ENCODE measurements at regions not wholly inside any gene's neighbourhood (a gene's known extent, or its start where the extent isn't known, plus 50 kb on each side); places are given as distances from the start of the nearest gene placed in this dataset.
"Not testable (repeated sequence)": the region's sequence is repeated elsewhere in the genome, so short reads cannot be mapped to it uniquely, and the experiment has no call there.

DNA sequence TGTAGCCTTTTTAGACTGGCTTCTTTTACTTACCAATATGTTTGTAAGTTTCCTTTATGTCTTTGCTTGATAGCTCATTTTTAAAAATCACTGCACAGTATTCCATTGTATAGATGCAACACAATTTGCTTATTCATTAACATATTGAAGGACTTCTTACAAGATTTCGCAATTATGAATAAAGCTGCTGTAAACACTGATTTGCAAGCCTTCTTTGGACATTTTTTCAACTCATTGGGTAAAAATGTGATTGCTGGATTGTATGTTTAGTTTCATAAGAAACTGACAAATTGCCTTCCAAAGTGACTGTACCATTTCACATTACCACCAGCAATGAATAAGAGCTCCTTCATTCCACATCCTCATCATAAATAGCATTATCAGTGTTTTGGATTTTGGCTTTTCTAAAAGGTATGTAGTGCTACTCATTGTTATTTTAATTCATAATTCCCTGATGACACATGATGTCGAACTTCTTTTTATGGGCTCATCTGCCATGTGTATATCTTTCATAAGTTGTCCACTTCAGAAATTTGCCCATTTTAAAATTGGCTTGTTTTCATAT, 80.7 kb downstream of the TFAP2B start:
- ChIA-PET POLR2A (no interaction called here), CTCF (no interaction called here)
- Histone ChIP-seq H3K4me3 (ENCODE audit: control insufficient read depth in 1 of 2, extremely low read depth in 1 of 2, low read length in 1 of 2) (no peak overlapping the region), H3K36me3 (ENCODE audit: control insufficient read depth in 2 of 2, extremely low read depth in 1 of 2, insufficient read depth in 1 of 2, low read length in 1 of 2) (no peaks in the 10 kb centered on the region), H3K27ac (ENCODE audit: low read length) (no peak overlapping the region), H3K9me3 (no peaks in the 10 kb centered on the region), H3K27me3 (replicated peaks in 1 of 2; ENCODE audit: control insufficient read depth in 2 of 2, extremely low read depth in 1 of 2, insufficient read depth in 2 of 2, low read length in 1 of 2) (no peaks in the 10 kb centered on the region), H3K4me1 (ENCODE audit: control insufficient read depth in 1 of 2, extremely low read depth in 1 of 2, insufficient read depth in 2 of 2, low read length in 2 of 2) (no peaks in the 10 kb centered on the region)
- no peaks in the 10 kb centered on the region for H3K4me1 Mint-ChIP-seq
- WGBS (ENCODE audit: insufficient coverage) = no CpG with 5 or more reads among the region's 2 CpGs
- H3K27me3 Mint-ChIP-seq = no peaks in the 10 kb centered on the region
- no peaks in the 10 kb centered on the region for H3K36me3 Mint-ChIP-seq
- H3K9me3 Mint-ChIP-seq = peaks cover 9 to 10% (median 9%) of the 10 kb centered on the region in 3 donors
- ATAC-seq (replicated peaks in 1 of 4) (no peak), DNase-seq (no peak)
- H3K4me3 Mint-ChIP-seq = no peak overlapping the region
- H3K27ac Mint-ChIP-seq = no peak overlapping the region

DNA sequence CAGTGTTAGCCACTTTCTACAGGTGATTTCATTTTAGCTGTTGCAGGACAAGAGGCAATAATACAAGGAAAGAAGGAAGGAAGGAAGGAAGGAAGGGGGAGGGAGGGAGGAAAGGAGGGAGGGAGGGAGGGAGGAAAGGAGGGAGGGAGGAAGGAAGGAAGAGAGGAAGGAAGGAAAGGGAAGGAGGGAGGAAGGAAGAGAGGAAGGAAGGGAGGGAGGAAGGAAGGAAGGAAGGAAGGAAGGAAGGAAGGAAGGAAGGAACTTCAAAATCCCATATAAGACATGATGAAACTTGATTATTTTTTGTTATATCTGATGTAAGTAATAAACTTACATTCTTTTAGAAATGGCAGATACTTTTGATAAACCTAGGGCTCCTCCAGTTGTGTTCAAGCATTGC, 83.6 kb downstream of the TFAP2B start:
- no peaks in the 10 kb centered on the region for H3K27me3 Mint-ChIP-seq
- no peaks in the 10 kb centered on the region for H3K27me3 ChIP-seq (replicated peaks in 1 of 2; ENCODE audit: control insufficient read depth in 2 of 2, extremely low read depth in 1 of 2, insufficient read depth in 2 of 2, low read length in 1 of 2)
- H3K4me3 ChIP-seq (ENCODE audit: control insufficient read depth in 1 of 2, extremely low read depth in 1 of 2, low read length in 1 of 2) = no peak overlapping the region
- H3K36me3 Mint-ChIP-seq = no peaks in the 10 kb centered on the region
- H3K4me1 Mint-ChIP-seq = no peaks in the 10 kb centered on the region
- H3K4me1 ChIP-seq (ENCODE audit: control insufficient read depth in 1 of 2, extremely low read depth in 1 of 2, insufficient read depth in 2 of 2, low read length in 2 of 2) = no peaks in the 10 kb centered on the region
- POLR2A ChIA-PET = no interaction called here
- CTCF ChIA-PET = no interaction called here
- no peak overlapping the region for H3K4me3 Mint-ChIP-seq
- no peak overlapping the region for H3K27ac ChIP-seq (ENCODE audit: low read length)
- ATAC-seq (replicated peaks in 1 of 4) (no peak), DNase-seq (no peak)
- H3K9me3 ChIP-seq = no peaks in the 10 kb centered on the region
- H3K36me3 ChIP-seq (ENCODE audit: control insufficient read depth in 2 of 2, extremely low read depth in 1 of 2, insufficient read depth in 1 of 2, low read length in 1 of 2) = no peaks in the 10 kb centered on the region
- H3K9me3 Mint-ChIP-seq = peaks cover 3 to 9% (median 8%) of the 10 kb centered on the region in 3 donors
- H3K27ac Mint-ChIP-seq = no peak overlapping the region

DNA sequence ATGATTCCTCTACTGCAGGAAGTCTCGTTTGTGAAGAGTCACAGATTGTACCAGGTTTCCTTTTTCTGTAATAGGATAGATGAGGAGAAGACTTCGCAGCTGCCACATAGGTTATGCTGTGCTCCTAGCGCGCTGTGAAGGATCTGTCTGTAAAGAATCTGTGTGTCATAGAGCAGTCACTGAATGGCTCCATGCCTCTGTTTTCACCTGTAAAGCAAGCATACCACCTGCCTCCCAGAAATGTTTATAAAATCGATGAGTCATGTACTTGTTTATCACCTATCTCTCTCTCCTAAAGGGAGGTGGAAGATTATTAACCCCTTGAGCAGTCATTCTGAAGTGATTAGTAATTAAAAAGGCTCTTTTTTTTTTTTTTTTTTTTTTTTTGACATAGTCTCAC, 86.6 kb downstream of the TFAP2B start:
- ChIA-PET POLR2A (no interaction called here), CTCF (no interaction called here)
- DNase-seq (no peak), ATAC-seq (replicated peaks in 1 of 4) (no peak)
- Mint-ChIP-seq H3K4me1 (no peaks in the 10 kb centered on the region), H3K27me3 (no peaks in the 10 kb centered on the region), H3K27ac (no peak overlapping the region), H3K9me3 (peaks cover 3 to 9% (median 8%) of the 10 kb centered on the region in 3 donors), H3K36me3 (no peaks in the 10 kb centered on the region), H3K4me3 (no peak overlapping the region)
- H3K27me3 ChIP-seq (replicated peaks in 1 of 2; ENCODE audit: control insufficient read depth in 2 of 2, extremely low read depth in 1 of 2, insufficient read depth in 2 of 2, low read length in 1 of 2) = no peaks in the 10 kb centered on the region
- H3K4me1 ChIP-seq (ENCODE audit: control insufficient read depth in 1 of 2, extremely low read depth in 1 of 2, insufficient read depth in 2 of 2, low read length in 2 of 2) = no peaks in the 10 kb centered on the region
- WGBS (ENCODE audit: insufficient coverage) = 0% methylated on average over 1 of the region's 5 CpGs
- no peaks in the 10 kb centered on the region for H3K36me3 ChIP-seq (ENCODE audit: control insufficient read depth in 2 of 2, extremely low read depth in 1 of 2, insufficient read depth in 1 of 2, low read length in 1 of 2)
- no peak overlapping the region for H3K4me3 ChIP-seq (ENCODE audit: control insufficient read depth in 1 of 2, extremely low read depth in 1 of 2, low read length in 1 of 2)
- H3K9me3 ChIP-seq = no peaks in the 10 kb centered on the region
- no peak overlapping the region for H3K27ac ChIP-seq (ENCODE audit: low read length)

DNA sequence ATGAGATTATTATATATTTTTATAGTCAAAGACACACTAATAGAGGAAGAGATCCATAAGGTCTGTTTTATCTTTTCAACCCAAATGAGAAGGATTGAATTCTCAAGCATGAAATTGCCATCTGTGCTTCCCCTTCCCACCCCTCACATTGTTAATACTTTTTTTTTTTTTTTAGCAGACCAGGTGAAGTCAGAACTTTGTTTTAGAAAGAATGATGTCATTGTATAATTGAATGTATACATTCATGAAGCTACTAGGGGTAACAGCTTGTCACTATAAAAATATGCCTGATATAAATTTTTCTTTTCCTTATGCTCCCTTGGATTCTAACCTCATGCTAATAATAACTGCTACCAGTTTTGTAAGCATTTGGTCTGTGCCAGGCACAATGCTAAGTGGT, 88.9 kb downstream of the TFAP2B start:
- POLR2A ChIA-PET = no interaction called here
- H3K9me3 Mint-ChIP-seq = peaks cover 3 to 9% (median 8%) of the 10 kb centered on the region in 3 donors

DNA sequence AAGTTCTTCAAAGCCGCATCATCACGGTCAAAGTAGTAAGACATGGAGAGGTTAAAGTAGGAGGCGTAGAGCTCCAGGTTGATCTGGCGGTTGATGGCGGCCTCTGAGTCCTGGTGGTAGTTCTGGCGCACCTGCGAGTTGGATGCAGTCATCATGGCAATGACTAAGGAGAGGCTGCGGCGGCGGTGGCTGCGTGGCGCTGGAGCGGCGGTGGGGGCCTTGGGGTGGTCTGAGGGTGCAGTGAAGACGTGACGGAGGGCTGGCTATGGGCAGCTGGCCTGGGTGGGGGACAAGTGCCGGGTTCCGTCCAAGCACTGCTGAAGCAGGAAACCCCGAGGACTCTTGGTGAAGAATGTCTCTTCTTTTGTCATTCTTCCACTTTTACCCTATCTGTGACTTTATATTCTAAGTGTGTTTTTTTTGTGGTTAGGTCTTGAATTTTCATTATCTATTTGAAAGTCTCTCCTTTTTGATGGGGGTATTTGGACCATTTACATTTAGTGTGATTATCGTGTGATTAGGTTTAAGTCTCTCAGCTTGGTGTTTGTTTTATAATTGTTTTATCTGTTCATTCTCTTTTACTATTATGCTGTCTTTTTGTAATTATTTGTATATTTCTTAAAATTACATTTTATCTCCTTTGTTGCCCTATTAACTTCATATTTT, 94.6 kb downstream of the TFAP2B start:
- ChIA-PET CTCF (no interaction called here), POLR2A (no interaction called here)
- Histone ChIP-seq H3K4me3 (ENCODE audit: control insufficient read depth in 1 of 2, extremely low read depth in 1 of 2, low read length in 1 of 2) (no peak overlapping the region), H3K9me3 (no peaks in the 10 kb centered on the region), H3K27ac (ENCODE audit: low read length) (no peak overlapping the region), H3K4me1 (ENCODE audit: control insufficient read depth in 1 of 2, extremely low read depth in 1 of 2, insufficient read depth in 2 of 2, low read length in 2 of 2) (no peaks in the 10 kb centered on the region), H3K27me3 (replicated peaks in 1 of 2; ENCODE audit: control insufficient read depth in 2 of 2, extremely low read depth in 1 of 2, insufficient read depth in 2 of 2, low read length in 1 of 2) (no peaks in the 10 kb centered on the region), H3K36me3 (ENCODE audit: control insufficient read depth in 2 of 2, extremely low read depth in 1 of 2, insufficient read depth in 1 of 2, low read length in 1 of 2) (no peaks in the 10 kb centered on the region)
- H3K27me3 Mint-ChIP-seq = no peaks in the 10 kb centered on the region
- no peak overlapping the region for H3K4me3 Mint-ChIP-seq
- no peak for DNase-seq
- peaks cover 0 to 14% (median 9%) of the 10 kb centered on the region in 3 donors for H3K9me3 Mint-ChIP-seq
- 97% methylated on average over 14 of the region's 20 CpGs for WGBS (ENCODE audit: insufficient coverage)
- no peaks in the 10 kb centered on the region for H3K36me3 Mint-ChIP-seq
- no peaks in the 10 kb centered on the region for H3K4me1 Mint-ChIP-seq
- ATAC-seq (replicated peaks in 1 of 4) = no peak
- no peak overlapping the region for H3K27ac Mint-ChIP-seq

More for the DNA sequence above, 88.9 kb downstream of the TFAP2B start:
- no peak for DNase-seq
- H3K4me1 ChIP-seq (ENCODE audit: control insufficient read depth in 1 of 2, extremely low read depth in 1 of 2, insufficient read depth in 2 of 2, low read length in 2 of 2) = no peaks in the 10 kb centered on the region
- H3K36me3 ChIP-seq (ENCODE audit: control insufficient read depth in 2 of 2, extremely low read depth in 1 of 2, insufficient read depth in 1 of 2, low read length in 1 of 2) = no peaks in the 10 kb centered on the region
- H3K9me3 ChIP-seq = no peaks in the 10 kb centered on the region
- no peaks in the 10 kb centered on the region for H3K27me3 Mint-ChIP-seq
- no peaks in the 10 kb centered on the region for H3K27me3 ChIP-seq (replicated peaks in 1 of 2; ENCODE audit: control insufficient read depth in 2 of 2, extremely low read depth in 1 of 2, insufficient read depth in 2 of 2, low read length in 1 of 2)
- H3K4me3 Mint-ChIP-seq = no peak overlapping the region
- CTCF ChIA-PET = interaction anchor here in 1 of 2 donors (0.6 kb wide), 1 partner anchor 14 kb away, joined by 4 read pairs; no protein-coding TSS in a partner anchor
- no peaks in the 10 kb centered on the region for H3K36me3 Mint-ChIP-seq
- H3K4me3 ChIP-seq (ENCODE audit: control insufficient read depth in 1 of 2, extremely low read depth in 1 of 2, low read length in 1 of 2) = no peak overlapping the region
- H3K27ac ChIP-seq (ENCODE audit: low read length) = no peak overlapping the region
- no peaks in the 10 kb centered on the region for H3K4me1 Mint-ChIP-seq
- no peak overlapping the region for H3K27ac Mint-ChIP-seq
- no peak for ATAC-seq (replicated peaks in 1 of 4)

DNA sequence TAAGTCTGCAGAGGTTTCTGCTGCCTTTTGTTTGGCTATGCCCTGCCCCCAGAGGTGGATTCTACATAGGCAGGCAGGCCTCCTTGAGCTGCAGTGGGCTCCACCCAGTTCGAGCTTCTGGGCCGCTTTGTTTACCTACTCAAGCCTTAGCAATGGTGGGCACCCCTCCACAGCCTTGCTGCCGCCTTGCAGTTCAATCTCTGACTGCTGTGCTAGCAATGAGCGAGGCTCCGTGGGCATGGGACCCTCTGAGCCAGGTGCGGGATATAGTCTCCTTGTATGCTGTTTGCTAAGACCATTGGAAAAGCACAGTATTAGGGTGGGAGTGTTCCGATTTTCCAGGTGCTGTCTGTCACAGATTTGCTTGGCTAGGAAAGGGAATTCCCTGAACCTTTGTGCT, 102.7 kb downstream of the TFAP2B start:
- CTCF ChIA-PET; H3K4me3 ChIP-seq (ENCODE audit: control insufficient read depth in 1 of 2, extremely low read depth in 1 of 2, low read length in 1 of 2); DNase-seq; H3K27ac ChIP-seq (ENCODE audit: low read length); H3K36me3 Mint-ChIP-seq; ATAC-seq (replicated peaks in 1 of 4); H3K36me3 ChIP-seq (ENCODE audit: control insufficient read depth in 2 of 2, extremely low read depth in 1 of 2, insufficient read depth in 1 of 2, low read length in 1 of 2); H3K4me1 Mint-ChIP-seq; H3K27ac Mint-ChIP-seq; POLR2A ChIA-PET; H3K9me3 ChIP-seq; H3K27me3 Mint-ChIP-seq; H3K4me1 ChIP-seq (ENCODE audit: control insufficient read depth in 1 of 2, extremely low read depth in 1 of 2, insufficient read depth in 2 of 2, low read length in 2 of 2); H3K4me3 Mint-ChIP-seq; H3K27me3 ChIP-seq (replicated peaks in 1 of 2; ENCODE audit: control insufficient read depth in 2 of 2, extremely low read depth in 1 of 2, insufficient read depth in 2 of 2, low read length in 1 of 2): not testable (repeated sequence)
- WGBS (ENCODE audit: insufficient coverage) = 78% methylated on average over 7 of the region's 7 CpGs
- peaks cover 14 to 22% (median 19%) of the 10 kb centered on the region in 3 donors for H3K9me3 Mint-ChIP-seq

DNA sequence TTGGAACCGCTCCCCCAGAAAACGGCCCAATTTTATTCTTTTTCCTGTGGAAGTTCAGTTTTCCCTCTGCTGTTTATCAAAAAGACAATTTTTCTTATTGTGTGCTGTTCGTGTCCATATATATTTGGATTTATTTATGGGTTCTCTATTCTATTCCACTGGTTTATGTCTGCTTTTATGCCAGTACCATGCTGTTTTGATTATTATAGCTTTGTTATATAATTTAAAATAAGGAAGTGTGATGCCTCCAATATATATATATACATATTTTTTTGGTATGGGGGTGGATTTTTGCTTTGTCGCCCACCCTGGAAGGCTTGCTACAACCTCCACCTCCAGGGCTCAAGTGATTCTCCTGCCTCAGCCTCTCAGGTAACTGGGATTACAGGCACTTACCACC, 103.3 kb downstream of the TFAP2B start:
- H3K4me3 ChIP-seq (ENCODE audit: control insufficient read depth in 1 of 2, extremely low read depth in 1 of 2, low read length in 1 of 2) = no peak overlapping the region
- H3K27ac Mint-ChIP-seq = no peak overlapping the region
- no peaks in the 10 kb centered on the region for H3K9me3 ChIP-seq
- H3K9me3 Mint-ChIP-seq = peaks cover 14 to 22% (median 19%) of the 10 kb centered on the region in 3 donors
- no CpG with 5 or more reads among the region's 4 CpGs for WGBS (ENCODE audit: insufficient coverage)
- no peak for DNase-seq
- no peak overlapping the region for H3K27ac ChIP-seq (ENCODE audit: low read length)
- no peaks in the 10 kb centered on the region for H3K4me1 Mint-ChIP-seq
- POLR2A ChIA-PET = no interaction called here
- no peaks in the 10 kb centered on the region for H3K4me1 ChIP-seq (ENCODE audit: control insufficient read depth in 1 of 2, extremely low read depth in 1 of 2, insufficient read depth in 2 of 2, low read length in 2 of 2)
- CTCF ChIA-PET = no interaction called here
- no peak overlapping the region for H3K4me3 Mint-ChIP-seq
- no peaks in the 10 kb centered on the region for H3K36me3 Mint-ChIP-seq
- no peaks in the 10 kb centered on the region for H3K27me3 Mint-ChIP-seq
- no peaks in the 10 kb centered on the region for H3K27me3 ChIP-seq (replicated peaks in 1 of 2; ENCODE audit: control insufficient read depth in 2 of 2, extremely low read depth in 1 of 2, insufficient read depth in 2 of 2, low read length in 1 of 2)
- ATAC-seq (replicated peaks in 1 of 4) = no peak
- H3K36me3 ChIP-seq (ENCODE audit: control insufficient read depth in 2 of 2, extremely low read depth in 1 of 2, insufficient read depth in 1 of 2, low read length in 1 of 2) = no peaks in the 10 kb centered on the region

Data from T-cell (primary cell).